Activated T-helper 17 cell treated with anti-CD3 and anti-CD28 coated beads, Interleukin-2, amount 50 U/mL, for 72 hours (primary cell): ENCODE measurements at regions not wholly inside any gene's neighbourhood (a gene's known extent, or its start where the extent isn't known, plus 50 kb on each side); places are given as distances from the start of the nearest gene placed in this dataset.

Experiments used
- ATAC-seq: fragments of 150-1000 bp; cut with Tn5 transposase; replicated peaks from 2 replicates; pipeline ENCODE4 v1.10.0; 2021; ENCODE audit warnings: mild to moderate bottlenecking, moderate library complexity
- H3K27ac Mint-ChIP-seq: one replicate; pipeline ENCODE4 v1.8.0; 2022; ENCODE audit warnings: mixed read lengths
- H3K27me3 Mint-ChIP-seq: one replicate; pipeline ENCODE4 v1.8.0; 2022; ENCODE audit warnings: mixed read lengths
- H3K36me3 Mint-ChIP-seq: one replicate; pipeline ENCODE4 v1.8.0; 2022; ENCODE audit warnings: low read depth, mild to moderate bottlenecking, mixed read lengths
- H3K4me1 Mint-ChIP-seq: one replicate; pipeline ENCODE4 v1.8.0; 2022; ENCODE audit warnings: mixed read lengths
- H3K4me3 Mint-ChIP-seq: one replicate; pipeline ENCODE4 v1.8.0; 2022; ENCODE audit warnings: mild to moderate bottlenecking, mixed read lengths
- H3K9me3 Mint-ChIP-seq: one replicate; pipeline ENCODE4 v1.8.0; 2022; ENCODE audit warnings: mixed read lengths

GRCh38 chr14:54314365-54315104 is 82.3 kb upstream of the CDKN3 start:
- H3K27me3 Mint-ChIP-seq, result peaks cover 30% of the 10 kb centered on the region
- no peaks in the 10 kb centered on the region for H3K9me3 Mint-ChIP-seq
- no peak overlapping the region for H3K27ac Mint-ChIP-seq
- H3K4me3 Mint-ChIP-seq, result no peak overlapping the region
- no peaks in the 10 kb centered on the region for H3K4me1 Mint-ChIP-seq
- H3K36me3 Mint-ChIP-seq, result no peaks in the 10 kb centered on the region
- no peak for ATAC-seq

DNA sequence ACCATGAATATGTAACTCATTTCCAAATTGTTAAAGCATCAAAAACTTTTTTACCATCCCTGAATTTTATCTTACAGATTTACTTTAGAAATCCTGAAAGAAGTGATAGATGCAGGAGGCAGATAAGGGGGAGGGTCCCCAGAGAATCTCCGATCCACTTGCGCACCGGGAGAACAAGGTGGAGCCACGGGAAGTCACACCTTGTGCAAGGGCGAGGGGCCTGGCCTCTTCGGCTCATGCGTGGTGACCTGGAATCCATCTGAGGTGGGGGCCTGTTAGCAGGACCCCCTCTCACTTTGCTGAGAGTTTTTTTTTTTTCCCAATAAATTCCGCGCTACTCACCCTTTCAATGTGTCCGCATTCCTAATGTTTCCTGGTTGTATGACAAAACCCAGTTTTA is 80.2 kb upstream of the CDKN3 start:
- H3K36me3 Mint-ChIP-seq, result no peaks in the 10 kb centered on the region
- ATAC-seq, result no peak
- H3K4me1 Mint-ChIP-seq, result no peaks in the 10 kb centered on the region
- H3K9me3 Mint-ChIP-seq, result no peaks in the 10 kb centered on the region
- no peak overlapping the region for H3K4me3 Mint-ChIP-seq
- H3K27ac Mint-ChIP-seq, result no peak overlapping the region
- H3K27me3 Mint-ChIP-seq, result peaks cover 28% of the 10 kb centered on the region

- H3K4me1 Mint-ChIP-seq, result no peaks in the 10 kb centered on the region
- ATAC-seq, result no peak
- H3K27ac Mint-ChIP-seq, result no peak overlapping the region
- H3K27me3 Mint-ChIP-seq, result peaks cover 30% of the 10 kb centered on the region
- no peaks in the 10 kb centered on the region for H3K36me3 Mint-ChIP-seq
- no peaks in the 10 kb centered on the region for H3K9me3 Mint-ChIP-seq
- H3K4me3 Mint-ChIP-seq, result no peak overlapping the region
These were observed 79.4 kb upstream of the CDKN3 start for GRCh38 chr14:54317391-54317790.

DNA sequence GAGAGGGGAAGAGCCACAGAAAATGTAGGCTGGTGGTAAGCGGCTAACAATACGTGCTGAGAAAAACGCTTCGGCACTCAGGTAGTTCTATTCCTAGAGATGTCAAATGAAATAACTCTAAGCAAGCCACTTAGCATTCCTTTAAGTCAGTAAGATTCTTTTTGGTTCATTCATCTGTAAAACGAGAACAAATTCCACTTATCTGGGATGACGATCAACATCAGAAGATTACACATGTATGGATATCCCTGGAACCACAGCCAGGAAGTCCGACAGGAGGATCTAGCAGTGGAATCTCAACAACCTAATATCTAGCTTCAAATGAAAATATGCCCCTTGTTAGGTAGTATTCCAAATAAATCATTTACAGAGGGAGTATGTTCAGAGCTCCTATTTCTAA is 74.6 kb upstream of the CDKN3 start:
- Mint-ChIP-seq H3K36me3 (no peaks in the 10 kb centered on the region), H3K27me3 (peaks cover 20% of the 10 kb centered on the region), H3K4me3 (no peak overlapping the region), H3K9me3 (no peaks in the 10 kb centered on the region), H3K4me1 (no peaks in the 10 kb centered on the region), H3K27ac (no peak overlapping the region)
- ATAC-seq, result no peak

DNA sequence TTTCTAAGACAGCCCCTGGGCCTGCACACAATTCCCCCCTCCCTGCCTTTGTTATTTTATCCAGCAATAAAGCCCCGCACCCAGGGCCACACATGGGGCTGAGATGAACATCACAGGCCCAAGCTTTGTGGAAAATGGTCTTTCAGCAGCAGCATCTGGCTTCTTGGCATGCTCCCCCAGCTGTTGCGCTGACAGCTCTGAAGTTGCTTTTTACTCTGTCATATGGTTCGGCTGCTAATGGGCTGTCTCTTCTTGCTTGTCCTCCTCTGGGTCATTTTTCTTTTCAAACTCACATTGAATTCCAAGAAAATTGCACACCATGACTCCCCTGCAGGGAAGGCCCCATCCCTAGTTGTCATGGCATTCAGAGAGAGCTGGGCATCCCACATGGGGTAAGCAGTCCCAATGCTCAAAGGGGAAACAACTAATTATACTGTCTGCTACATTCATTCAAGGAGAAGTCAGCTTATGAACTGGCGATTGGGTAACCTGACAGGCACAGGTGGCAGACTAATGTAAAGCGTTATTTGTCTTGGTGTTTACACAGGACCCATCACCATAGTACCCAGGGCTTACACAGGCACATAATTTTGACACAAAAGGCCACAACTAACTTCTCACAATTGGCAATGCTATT is 74.0 kb upstream of the CDKN3 start:
- no peaks in the 10 kb centered on the region for H3K4me1 Mint-ChIP-seq
- H3K27ac Mint-ChIP-seq, result no peak overlapping the region
- no peak overlapping the region for H3K4me3 Mint-ChIP-seq
- no peak for ATAC-seq
- no peaks in the 10 kb centered on the region for H3K9me3 Mint-ChIP-seq
- H3K36me3 Mint-ChIP-seq, result no peaks in the 10 kb centered on the region
- H3K27me3 Mint-ChIP-seq, result peaks cover 23% of the 10 kb centered on the region

DNA sequence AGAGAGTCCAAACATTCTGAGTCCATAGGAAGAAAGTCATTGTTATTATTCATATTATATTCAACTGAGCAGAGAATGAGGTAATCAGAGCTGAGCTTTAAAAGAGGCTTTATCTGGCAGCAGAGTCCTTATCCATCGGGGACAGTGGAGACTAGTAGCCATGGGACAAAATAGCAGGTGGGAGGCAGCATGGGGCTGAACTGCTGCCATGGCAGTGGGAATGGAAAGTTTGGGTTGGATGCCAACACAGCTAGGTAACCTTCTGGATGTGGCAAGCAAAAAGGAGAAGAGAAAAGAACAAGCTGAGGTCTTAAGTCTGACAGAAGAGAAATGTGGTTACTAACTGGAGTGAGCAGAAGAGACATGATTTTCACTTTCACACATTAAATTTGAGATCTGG is 71.0 kb upstream of the CDKN3 start:
- no peaks in the 10 kb centered on the region for H3K9me3 Mint-ChIP-seq
- H3K4me3 Mint-ChIP-seq, result no peak overlapping the region
- H3K27ac Mint-ChIP-seq, result no peak overlapping the region
- ATAC-seq, result no peak
- no peaks in the 10 kb centered on the region for H3K4me1 Mint-ChIP-seq
- H3K36me3 Mint-ChIP-seq, result no peaks in the 10 kb centered on the region
- peaks cover 26% of the 10 kb centered on the region for H3K27me3 Mint-ChIP-seq

GRCh38 chr14:54329082-54329695 is 67.6 kb upstream of the CDKN3 start:
- ATAC-seq, result peak; percentile 24
- Mint-ChIP-seq H3K27me3 (peaks cover 23% of the 10 kb centered on the region), H3K9me3 (no peaks in the 10 kb centered on the region), H3K4me3 (no peak overlapping the region), H3K27ac (no peak overlapping the region), H3K36me3 (no peaks in the 10 kb centered on the region), H3K4me1 (no peaks in the 10 kb centered on the region)

DNA sequence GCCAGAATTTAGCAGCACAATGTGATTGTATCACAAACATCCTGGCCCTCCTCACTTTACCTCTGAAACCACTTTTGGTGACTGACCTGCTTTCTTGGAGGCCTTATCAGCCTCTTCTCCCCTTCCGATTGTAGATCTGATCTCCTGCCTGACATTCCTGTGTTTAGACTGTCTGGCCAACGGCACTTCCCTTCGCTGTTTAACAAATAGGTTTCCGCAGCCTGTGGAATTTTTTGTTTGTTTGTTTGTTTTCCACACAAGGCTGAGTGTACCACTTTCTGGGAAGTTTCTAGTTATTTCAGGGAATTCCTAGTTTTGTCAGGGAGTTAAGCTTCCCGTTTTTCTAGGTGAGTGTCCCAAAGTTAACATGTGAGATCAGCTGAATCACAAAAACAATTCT is 65.9 kb upstream of the CDKN3 start:
- H3K27me3 Mint-ChIP-seq, result peaks cover 23% of the 10 kb centered on the region
- H3K27ac Mint-ChIP-seq, result no peak overlapping the region
- no peak for ATAC-seq
- H3K36me3 Mint-ChIP-seq, result no peaks in the 10 kb centered on the region
- H3K4me3 Mint-ChIP-seq, result no peak overlapping the region
- H3K4me1 Mint-ChIP-seq, result no peaks in the 10 kb centered on the region
- H3K9me3 Mint-ChIP-seq, result no peaks in the 10 kb centered on the region

GRCh38 chr14:54331516-54331915 is 65.3 kb upstream of the CDKN3 start:
- no peaks in the 10 kb centered on the region for H3K36me3 Mint-ChIP-seq
- no peak for ATAC-seq
- no peak overlapping the region for H3K4me3 Mint-ChIP-seq
- no peaks in the 10 kb centered on the region for H3K9me3 Mint-ChIP-seq
- no peak overlapping the region for H3K27ac Mint-ChIP-seq
- H3K27me3 Mint-ChIP-seq, result peaks cover 23% of the 10 kb centered on the region
- no peaks in the 10 kb centered on the region for H3K4me1 Mint-ChIP-seq

DNA sequence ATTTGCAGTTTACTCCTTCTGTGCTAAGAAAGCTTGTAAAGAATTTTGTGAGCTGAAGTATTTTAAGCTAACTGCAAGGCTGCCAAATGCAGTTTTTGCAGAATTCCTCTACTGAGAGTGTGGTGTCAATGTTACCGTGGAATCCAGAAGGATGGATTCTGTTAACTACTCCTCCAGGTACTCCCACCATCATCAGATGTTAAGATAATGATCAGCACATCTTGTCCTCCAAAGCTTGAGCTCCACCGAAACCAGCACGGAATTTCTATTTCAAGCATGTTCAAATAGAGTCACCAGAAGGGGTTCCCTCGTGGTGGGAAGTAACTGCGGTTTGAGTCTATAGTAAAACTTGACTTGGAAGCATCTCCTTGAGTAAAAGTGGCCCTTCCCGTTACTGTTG is 64.3 kb upstream of the CDKN3 start:
- Mint-ChIP-seq H3K4me3 (no peak overlapping the region), H3K27ac (no peak overlapping the region), H3K36me3 (no peaks in the 10 kb centered on the region), H3K27me3 (peaks cover 23% of the 10 kb centered on the region), H3K9me3 (no peaks in the 10 kb centered on the region), H3K4me1 (no peaks in the 10 kb centered on the region)
- ATAC-seq, result no peak

- H3K9me3 Mint-ChIP-seq, result no peaks in the 10 kb centered on the region
- no peaks in the 10 kb centered on the region for H3K36me3 Mint-ChIP-seq
These were observed 63.3 kb upstream of the CDKN3 start for GRCh38 chr14:54333511-54333910.

DNA sequence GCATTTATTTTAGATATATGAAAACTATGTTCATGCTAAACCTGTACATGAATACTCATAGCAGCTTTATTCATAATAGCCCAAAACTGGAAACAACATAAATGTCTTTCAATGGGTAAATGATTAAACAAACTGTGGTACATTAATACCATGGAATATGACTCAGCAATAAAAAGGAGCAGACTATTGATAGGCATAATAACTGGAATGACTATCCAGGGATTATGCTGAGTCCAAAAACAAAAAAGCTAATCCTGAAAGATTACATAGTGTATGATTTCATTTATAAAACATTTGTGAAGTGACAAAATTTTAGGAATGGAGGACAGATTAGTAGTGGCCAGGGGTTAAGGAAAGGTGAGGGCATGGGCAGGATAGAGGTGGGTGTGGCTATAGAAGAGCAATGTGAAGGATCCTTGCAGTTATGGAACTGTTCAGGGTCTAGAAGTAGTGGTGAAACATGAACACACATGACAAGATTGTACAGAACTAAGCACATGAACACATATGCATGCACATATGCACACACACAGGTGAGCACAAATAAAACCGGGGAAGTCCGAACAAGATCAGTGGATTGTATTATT is 61.1 kb upstream of the CDKN3 start:
- Mint-ChIP-seq H3K36me3 (no peaks in the 10 kb centered on the region), H3K4me3 (no peak overlapping the region), H3K9me3 (no peaks in the 10 kb centered on the region), H3K27ac (no peak overlapping the region), H3K27me3 (peaks cover 19% of the 10 kb centered on the region), H3K4me1 (no peaks in the 10 kb centered on the region)
- ATAC-seq, result no peak

More at GRCh38 chr14:54333511-54333910, 63.3 kb upstream of the CDKN3 start:
- no peak for ATAC-seq
- peaks cover 20% of the 10 kb centered on the region for H3K27me3 Mint-ChIP-seq
- no peak overlapping the region for H3K27ac Mint-ChIP-seq
- no peaks in the 10 kb centered on the region for H3K4me1 Mint-ChIP-seq
- no peak overlapping the region for H3K4me3 Mint-ChIP-seq

DNA sequence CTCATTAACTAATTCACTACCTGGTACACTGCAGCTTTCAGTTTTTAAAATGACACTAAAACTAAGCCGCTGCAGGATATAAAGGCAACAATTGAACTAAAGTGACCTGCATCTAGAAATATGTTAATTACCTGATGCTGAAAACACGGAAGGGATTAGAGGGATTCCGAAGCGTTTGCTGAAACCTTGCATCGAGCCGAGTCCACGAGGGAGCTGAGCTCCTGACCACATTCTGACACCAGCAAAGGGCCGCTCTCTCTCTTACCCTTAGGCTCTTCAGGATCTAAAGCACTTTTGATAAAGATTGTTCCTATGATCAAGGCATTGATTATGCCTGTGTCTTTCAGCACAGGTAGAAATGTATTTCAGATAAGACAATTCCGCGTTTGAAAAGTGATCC is 59.5 kb upstream of the CDKN3 start:
- no peak overlapping the region for H3K4me3 Mint-ChIP-seq
- peaks cover 11% of the 10 kb centered on the region for H3K27me3 Mint-ChIP-seq
- H3K4me1 Mint-ChIP-seq, result no peaks in the 10 kb centered on the region
- no peaks in the 10 kb centered on the region for H3K36me3 Mint-ChIP-seq
- no peaks in the 10 kb centered on the region for H3K9me3 Mint-ChIP-seq
- ATAC-seq, result no peak
- H3K27ac Mint-ChIP-seq, result no peak overlapping the region

DNA sequence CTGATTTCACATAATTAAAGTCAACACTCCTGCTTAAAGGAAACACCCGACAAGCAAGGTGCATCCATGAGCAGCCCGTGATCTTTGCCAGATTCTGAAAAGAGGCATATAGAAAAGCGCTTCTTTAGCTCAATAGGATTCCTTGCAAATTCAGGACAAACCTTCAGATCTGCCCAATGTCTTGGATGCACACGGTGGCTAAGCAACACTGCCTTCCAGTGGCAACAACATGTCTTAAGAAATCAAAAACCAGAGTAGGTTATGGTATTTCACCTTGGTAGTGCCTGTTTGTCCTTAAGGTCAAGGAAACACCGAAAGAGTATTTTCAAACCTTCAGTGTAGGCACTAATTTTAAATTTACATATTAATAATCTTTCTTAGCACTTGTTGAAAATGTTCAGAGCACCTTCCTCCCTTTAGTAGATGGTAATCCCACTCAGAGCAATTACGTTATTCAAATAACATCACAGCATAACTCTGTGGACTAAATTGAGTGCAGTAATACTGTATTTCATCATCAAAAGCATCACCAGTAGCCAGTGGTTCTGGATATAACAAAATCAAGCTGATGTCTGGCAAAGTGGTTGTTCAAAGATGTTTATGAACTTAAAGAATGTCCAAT is 58.0 kb upstream of the CDKN3 start:
- Mint-ChIP-seq H3K36me3 (no peaks in the 10 kb centered on the region), H3K4me3 (no peak overlapping the region), H3K9me3 (no peaks in the 10 kb centered on the region), H3K27ac (no peak overlapping the region), H3K27me3 (peaks cover 8% of the 10 kb centered on the region), H3K4me1 (no peaks in the 10 kb centered on the region)
- ATAC-seq, result no peak
